HFF-Myc (cell line): ENCODE measurements at regions not wholly inside any gene's neighbourhood (a gene's known extent, or its start where the extent isn't known, plus 50 kb on each side); places are given as distances from the start of the nearest gene placed in this dataset.

ENCODE experiments used
- DNase-seq: peaks from one replicate; pipeline ENCODE4 v3.0.0-alpha.2; 2011; ENCODE audit warnings: low read depth; ENCODE audit errors: extremely low read depth
- H3K4me3 ChIP-seq: replicated peaks from 2 replicates; pipeline ENCODE4 v1.5.1; 2011; ENCODE audit warnings: low read depth, mild to moderate bottlenecking, control low read depth, low read length
- TF ChIP-seq, protein P1 (sequence below): IDR thresholded peaks from 2 replicates; pipeline ENCODE4 v1.5.1; 2012; ENCODE audit warnings: mild to moderate bottlenecking, low read depth, low read length, control low read depth; ENCODE audit errors: missing control alignments

- TF ChIP-seq, protein P1, sequence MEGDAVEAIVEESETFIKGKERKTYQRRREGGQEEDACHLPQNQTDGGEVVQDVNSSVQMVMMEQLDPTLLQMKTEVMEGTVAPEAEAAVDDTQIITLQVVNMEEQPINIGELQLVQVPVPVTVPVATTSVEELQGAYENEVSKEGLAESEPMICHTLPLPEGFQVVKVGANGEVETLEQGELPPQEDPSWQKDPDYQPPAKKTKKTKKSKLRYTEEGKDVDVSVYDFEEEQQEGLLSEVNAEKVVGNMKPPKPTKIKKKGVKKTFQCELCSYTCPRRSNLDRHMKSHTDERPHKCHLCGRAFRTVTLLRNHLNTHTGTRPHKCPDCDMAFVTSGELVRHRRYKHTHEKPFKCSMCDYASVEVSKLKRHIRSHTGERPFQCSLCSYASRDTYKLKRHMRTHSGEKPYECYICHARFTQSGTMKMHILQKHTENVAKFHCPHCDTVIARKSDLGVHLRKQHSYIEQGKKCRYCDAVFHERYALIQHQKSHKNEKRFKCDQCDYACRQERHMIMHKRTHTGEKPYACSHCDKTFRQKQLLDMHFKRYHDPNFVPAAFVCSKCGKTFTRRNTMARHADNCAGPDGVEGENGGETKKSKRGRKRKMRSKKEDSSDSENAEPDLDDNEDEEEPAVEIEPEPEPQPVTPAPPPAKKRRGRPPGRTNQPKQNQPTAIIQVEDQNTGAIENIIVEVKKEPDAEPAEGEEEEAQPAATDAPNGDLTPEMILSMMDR: no peak
- no peak for DNase-seq
- no peak overlapping the region for H3K4me3 ChIP-seq
Measured at GRCh38 chr22:22125579-22126468, 118.8 kb upstream of the VPREB1 start.

DNA sequence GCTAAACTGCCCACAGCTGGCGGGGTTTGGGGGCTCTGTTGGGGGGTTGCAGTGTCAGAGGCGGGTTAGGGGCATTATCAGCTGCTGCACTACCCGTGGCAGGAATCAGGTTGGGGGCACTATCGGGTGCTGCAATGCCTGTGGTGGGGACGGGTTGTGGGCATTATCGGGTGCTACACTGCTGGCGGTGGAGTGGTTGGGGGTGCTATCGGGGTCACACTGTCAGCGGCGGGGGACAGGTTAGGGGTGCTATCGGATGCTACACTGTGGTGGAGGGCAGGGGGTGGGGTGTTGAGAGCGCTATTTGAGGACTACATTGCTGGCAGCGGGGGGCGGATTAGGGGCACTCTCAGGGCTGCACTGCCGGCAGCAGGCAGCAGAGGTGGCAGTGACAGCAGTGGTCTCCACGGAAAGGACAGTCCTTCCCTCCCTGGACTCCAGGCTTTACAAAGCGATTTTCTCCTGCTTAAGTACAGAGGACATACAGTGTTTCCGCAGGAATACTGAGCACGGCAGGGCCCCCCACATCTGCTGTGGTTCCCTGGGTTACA, 119.5 kb upstream of the VPREB1 start:
- TF ChIP-seq, protein P1: no peak

GRCh38 chr22:22124374-22124773, 120.2 kb upstream of the VPREB1 start:
- DNase-seq: no peak
- no peak overlapping the region for H3K4me3 ChIP-seq
- TF ChIP-seq, protein P1: no peak

More for the DNA sequence above, 119.5 kb upstream of the VPREB1 start:
- no peak overlapping the region for H3K4me3 ChIP-seq
- no peak for DNase-seq

- no peak for DNase-seq
- TF ChIP-seq, protein P1: no peak
- no peak overlapping the region for H3K4me3 ChIP-seq
Measured at GRCh38 chr22:22123960-22124278, 120.7 kb upstream of the VPREB1 start.

DNA sequence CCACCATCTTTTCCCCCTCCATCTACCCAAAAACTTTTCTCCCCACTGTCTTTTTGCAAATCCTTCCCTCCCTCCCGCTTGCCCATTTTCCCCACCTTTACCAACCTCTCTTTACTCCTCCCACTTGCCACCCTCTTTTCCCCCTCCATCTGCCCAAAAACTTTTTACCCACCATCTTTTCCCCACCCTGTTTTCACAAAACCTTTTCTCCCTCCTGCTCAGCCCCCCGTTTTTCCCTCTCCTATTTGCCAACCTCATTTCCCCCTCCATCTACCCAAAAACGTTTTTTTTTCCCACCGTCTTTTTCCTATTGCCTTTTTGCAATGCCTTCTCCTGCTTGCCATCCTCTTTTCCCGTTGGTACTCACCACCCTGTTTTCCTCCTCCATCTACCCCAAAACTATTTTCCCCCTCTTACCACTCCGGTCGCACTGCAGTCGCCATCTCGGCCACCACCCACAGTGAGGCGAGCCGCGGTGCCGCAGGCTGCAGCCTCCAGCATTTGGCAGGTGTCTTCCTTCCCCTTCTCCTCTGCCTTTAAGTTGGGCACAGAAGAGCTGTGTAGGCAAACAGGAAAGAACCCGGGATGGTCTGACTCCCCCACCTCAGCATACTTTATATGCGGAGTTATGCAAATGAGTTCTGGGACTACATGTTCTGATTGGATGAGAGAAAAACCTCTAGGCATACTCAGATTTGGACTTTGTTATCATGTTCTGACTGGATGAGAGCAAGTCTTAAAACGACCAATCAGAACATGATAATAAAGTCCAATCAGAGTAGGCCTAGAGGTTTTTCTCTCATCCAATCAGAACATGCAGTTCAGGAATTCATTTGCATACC, 121.2 kb upstream of the VPREB1 start:
- H3K4me3 ChIP-seq: no peak overlapping the region
- no peak for DNase-seq

More for the DNA sequence above, 121.2 kb upstream of the VPREB1 start:
- TF ChIP-seq, protein P1: no peak
